ENCODE measurements at regions not wholly inside any gene's neighbourhood (a gene's known extent, or its start where the extent isn't known, plus 50 kb on each side); places are given as distances from the start of the nearest gene placed in this dataset.

- TF ChIP-seq CTCF (IDR thresholded peaks at IDR 0.05) (no peak), POLR2A (IDR thresholded peaks at IDR 0.05) (no peak)
Observed at GRCh38 chr5:124976086-124976485, 229.6 kb upstream of the ZNF608 start.
